Keratinocyte (primary cell): ENCODE measurements at regions not wholly inside any gene's neighbourhood (a gene's known extent, or its start where the extent isn't known, plus 50 kb on each side); places are given as distances from the start of the nearest gene placed in this dataset.

ENCODE experiments used
- DNase-seq: peaks from one replicate; pipeline ENCODE4 v3.0.0-alpha.2; 2011; ENCODE audit warnings: low read depth, missing footprints, low spot score
- FAIRE-seq: peaks from 2 replicates; lab custom pipeline; 2011; peaks lifted over from hg19 to GRCh38; lab: Jason Lieb, UNC
- H2AFZ ChIP-seq: 2 replicates; pipeline ENCODE4 v1.6.0; 2012; ENCODE audit warnings: low read length, control low read depth, inconsistent platforms; ENCODE audit not compliant: control insufficient read depth
- H3K27ac ChIP-seq: 2 replicates; pipeline ENCODE4 v1.5.1; 2011; ENCODE audit warnings: low read length; ENCODE audit not compliant: control insufficient read depth, insufficient read depth
- H3K27me3 ChIP-seq: 3 replicates; pipeline ENCODE4 v1.6.0; 2011; ENCODE audit warnings: low read length; ENCODE audit not compliant: control insufficient read depth, insufficient read depth; ENCODE audit errors: extremely low read depth
- H3K36me3 ChIP-seq, 2 experiments: 2 replicates in 1 of 2; 3 replicates in 1 of 2; pipeline ENCODE4 v1.5.1; 2011; ENCODE audit warnings: low read length in 2 of 2, mild to moderate bottlenecking in 1 of 2; ENCODE audit not compliant: control insufficient read depth in 2 of 2, insufficient read depth in 2 of 2; ENCODE audit errors: extremely low read depth in 1 of 2
- H3K4me1 ChIP-seq: 3 replicates; pipeline ENCODE4 v1.5.1; 2011; ENCODE audit warnings: low read length; ENCODE audit not compliant: control insufficient read depth, insufficient read depth; ENCODE audit errors: extremely low read depth
- H3K4me2 ChIP-seq: 3 replicates; pipeline ENCODE4 v1.6.0; 2011; ENCODE audit warnings: low read depth, low read length; ENCODE audit not compliant: control insufficient read depth, insufficient read depth; ENCODE audit errors: extremely low read depth
- H3K4me3 ChIP-seq, 3 experiments: fragments of 200-600 bp in 1 of 3; sonication (generic) in 1 of 3; 2 replicates in 2 of 3; 3 replicates in 1 of 3; pipeline ENCODE4 v1.5.1; 2011 to 2016; ENCODE audit warnings: low read length in 3 of 3, mild to moderate bottlenecking in 3 of 3, control low read depth in 2 of 3, inconsistent platforms in 1 of 3, low read depth in 1 of 3, mixed read lengths in 1 of 3, mixed run types in 1 of 3, moderate library complexity in 1 of 3; ENCODE audit not compliant: control insufficient read depth in 2 of 3, insufficient read depth in 2 of 3; ENCODE audit errors: extremely low read depth in 1 of 3
- H3K79me2 ChIP-seq: 2 replicates; pipeline ENCODE4 v1.6.0; 2012; ENCODE audit warnings: low read length; ENCODE audit not compliant: control insufficient read depth, insufficient read depth
- H3K9ac ChIP-seq: 3 replicates; pipeline ENCODE4 v1.6.0; 2011; ENCODE audit warnings: low read length; ENCODE audit not compliant: control insufficient read depth, insufficient read depth; ENCODE audit errors: extremely low read depth
- H3K9me1 ChIP-seq: 3 replicates; pipeline ENCODE4 v1.6.0; 2011; ENCODE audit warnings: low read length; ENCODE audit not compliant: control insufficient read depth, insufficient read depth; ENCODE audit errors: extremely low read depth
- H3K9me3 ChIP-seq: 2 replicates; pipeline ENCODE4 v1.5.1; 2012; ENCODE audit warnings: low read depth, low read length; ENCODE audit not compliant: control insufficient read depth
- H4K20me1 ChIP-seq: 3 replicates; pipeline ENCODE4 v1.6.0; 2011; ENCODE audit warnings: low read length; ENCODE audit not compliant: control insufficient read depth, insufficient read depth; ENCODE audit errors: extremely low read depth
- EZH2 ChIP-seq: IDR thresholded peaks from one replicate; pipeline ENCODE4 v1.6.1; 2012; ENCODE audit warnings: inconsistent platforms, mild to moderate bottlenecking, low read length, moderate library complexity
- dilution Hi-C: fragments of 300-500 bp; cut with MboI; formaldehyde crosslinking; loops from one replicate; pipeline ENCODE4 v1.7.0; 2020; ENCODE audit warnings: low sequenced_read_pairs; ENCODE audit not compliant: extremely low pct_ligation_motif_present
- TF ChIP-seq, protein P1 (sequence below), 3 experiments: IDR thresholded peaks in 1 of 3; conservative IDR thresholded peaks in 1 of 3; optimal IDR thresholded peaks in 1 of 3; 2 replicates in 2 of 3; 3 replicates in 1 of 3; pipeline versions ENCODE3 to v1.5.1; 2011; ENCODE audit warnings: low read length in 3 of 3, mild to moderate bottlenecking in 3 of 3, moderate library complexity in 2 of 3, control low read depth in 1 of 3, inconsistent platforms in 1 of 3; ENCODE audit not compliant: insufficient read depth in 2 of 3; ENCODE audit errors: extremely low read depth in 1 of 3

DNA sequence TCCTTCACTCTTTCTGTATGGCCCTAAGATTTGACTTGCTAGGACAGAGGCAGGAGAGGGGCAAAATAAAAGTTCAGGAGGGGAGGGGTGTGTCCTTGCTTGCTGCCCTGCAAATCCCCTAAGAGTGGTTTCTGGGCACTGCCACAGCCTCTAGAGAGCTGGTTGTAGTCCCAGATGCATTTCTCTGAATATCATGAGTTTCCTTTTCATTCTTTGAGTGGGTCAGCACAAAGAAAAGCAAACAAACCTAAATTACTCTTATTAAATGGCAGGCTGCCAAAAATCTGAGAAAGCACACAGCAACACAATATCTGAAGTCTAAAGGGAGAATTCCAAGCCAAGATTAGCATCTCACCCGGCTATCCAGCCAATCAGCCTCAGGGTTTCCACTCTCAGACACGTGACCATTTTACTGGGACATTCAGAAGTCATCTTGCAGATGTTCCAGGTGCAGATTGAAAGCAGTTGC is 919.3 kb downstream of the TUSC7 start:
- Histone ChIP-seq H3K27ac (no peak overlapping the region), H3K36me3 (no peaks in the 10 kb centered on the region), H3K9me3 (no peaks in the 10 kb centered on the region), H3K27me3 (no peaks in the 10 kb centered on the region), H3K4me1 (peaks cover 2% of the 10 kb centered on the region), H2AFZ (no peak overlapping the region), H3K79me2 (no peaks in the 10 kb centered on the region), H3K9ac (no peak overlapping the region), H3K4me2 (no peak overlapping the region), H4K20me1 (no peaks in the 10 kb centered on the region), H3K4me3 (no peak overlapping the region), H3K9me1 (no peaks in the 10 kb centered on the region)
- dilution Hi-C loops, result no loop called here
- DNase-seq (no peak), FAIRE-seq (no peak)
- TF ChIP-seq, protein P1, sequence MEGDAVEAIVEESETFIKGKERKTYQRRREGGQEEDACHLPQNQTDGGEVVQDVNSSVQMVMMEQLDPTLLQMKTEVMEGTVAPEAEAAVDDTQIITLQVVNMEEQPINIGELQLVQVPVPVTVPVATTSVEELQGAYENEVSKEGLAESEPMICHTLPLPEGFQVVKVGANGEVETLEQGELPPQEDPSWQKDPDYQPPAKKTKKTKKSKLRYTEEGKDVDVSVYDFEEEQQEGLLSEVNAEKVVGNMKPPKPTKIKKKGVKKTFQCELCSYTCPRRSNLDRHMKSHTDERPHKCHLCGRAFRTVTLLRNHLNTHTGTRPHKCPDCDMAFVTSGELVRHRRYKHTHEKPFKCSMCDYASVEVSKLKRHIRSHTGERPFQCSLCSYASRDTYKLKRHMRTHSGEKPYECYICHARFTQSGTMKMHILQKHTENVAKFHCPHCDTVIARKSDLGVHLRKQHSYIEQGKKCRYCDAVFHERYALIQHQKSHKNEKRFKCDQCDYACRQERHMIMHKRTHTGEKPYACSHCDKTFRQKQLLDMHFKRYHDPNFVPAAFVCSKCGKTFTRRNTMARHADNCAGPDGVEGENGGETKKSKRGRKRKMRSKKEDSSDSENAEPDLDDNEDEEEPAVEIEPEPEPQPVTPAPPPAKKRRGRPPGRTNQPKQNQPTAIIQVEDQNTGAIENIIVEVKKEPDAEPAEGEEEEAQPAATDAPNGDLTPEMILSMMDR (optimal IDR thresholded peaks at IDR 0.05 in 1 of 3, IDR thresholded peaks at IDR 0.05 in 1 of 3, conservative IDR thresholded peaks at IDR 0.05 in 1 of 3; ENCODE audit: extremely low read depth in 1 of 3, insufficient read depth in 2 of 3, low read length in 3 of 3), result no peak
- TF ChIP-seq EZH2, result no peak

DNA sequence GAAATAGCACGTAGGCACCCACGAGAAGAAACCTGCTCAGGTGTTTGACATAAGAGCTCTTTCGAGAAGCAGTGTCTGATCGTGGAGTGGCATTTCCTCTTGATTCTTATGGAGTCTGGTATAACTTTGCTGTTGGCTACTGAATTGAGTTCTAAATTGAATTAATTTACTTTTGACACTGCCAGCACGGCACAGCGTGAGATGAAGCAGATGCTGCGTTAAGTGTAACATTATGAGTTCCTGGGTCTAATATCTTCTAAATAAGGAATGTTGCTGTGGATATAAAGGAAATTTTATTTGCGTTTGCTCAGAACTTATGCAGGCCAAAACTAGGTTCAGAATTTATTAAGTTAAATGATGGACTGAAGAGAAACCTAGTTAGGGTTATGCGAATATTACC is 919.9 kb downstream of the TUSC7 start:
- Histone ChIP-seq H3K9me1 (no peaks in the 10 kb centered on the region), H3K36me3 (no peaks in the 10 kb centered on the region), H4K20me1 (no peaks in the 10 kb centered on the region), H2AFZ (no peak overlapping the region), H3K9me3 (no peaks in the 10 kb centered on the region), H3K27me3 (no peaks in the 10 kb centered on the region), H3K4me2 (no peak overlapping the region), H3K9ac (no peak overlapping the region), H3K4me1 (peaks cover 2% of the 10 kb centered on the region), H3K4me3 (no peak overlapping the region), H3K79me2 (no peaks in the 10 kb centered on the region), H3K27ac (no peak overlapping the region)
- dilution Hi-C loops, result no loop called here
- DNase-seq (no peak), FAIRE-seq (no peak)
- TF ChIP-seq EZH2, result no peak
- TF ChIP-seq, protein P1 (optimal IDR thresholded peaks at IDR 0.05 in 1 of 3, IDR thresholded peaks at IDR 0.05 in 1 of 3, conservative IDR thresholded peaks at IDR 0.05 in 1 of 3; ENCODE audit: extremely low read depth in 1 of 3, insufficient read depth in 2 of 3, low read length in 3 of 3), result no peak
